GM21717 (cell line): ENCODE measurements at regions not wholly inside any gene's neighbourhood (a gene's known extent, or its start where the extent isn't known, plus 50 kb on each side); places are given as distances from the start of the nearest gene placed in this dataset.

Experiments
- ATAC-seq: cut with Tn5 transposase; IDR thresholded peaks from one replicate; pipeline ENCODE4 v1.9.1; 2021; ENCODE audit warnings: mild to moderate bottlenecking, moderate library complexity; ENCODE audit not compliant: unreplicated experiment

DNA sequence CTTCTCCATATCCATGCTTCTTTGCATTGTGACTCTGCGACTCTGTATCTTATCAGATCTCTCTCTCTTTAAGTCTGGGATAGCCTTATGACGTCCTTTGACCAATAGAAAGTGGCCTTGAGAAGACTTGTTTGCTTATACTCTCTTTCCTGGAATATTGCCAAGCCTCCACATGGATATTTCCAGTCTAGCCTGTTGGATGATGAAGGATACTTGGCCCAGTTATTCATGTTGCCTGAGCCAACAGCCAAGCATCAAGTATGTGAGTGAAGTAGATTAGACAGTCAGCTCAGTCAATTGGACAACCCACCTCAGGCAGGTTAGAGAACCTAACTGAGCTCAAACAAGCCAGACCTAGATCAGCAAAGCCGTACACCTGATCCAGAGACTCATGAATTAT lies 864.2 kb upstream of the MGAT4C start:
- ATAC-seq: no peak

DNA sequence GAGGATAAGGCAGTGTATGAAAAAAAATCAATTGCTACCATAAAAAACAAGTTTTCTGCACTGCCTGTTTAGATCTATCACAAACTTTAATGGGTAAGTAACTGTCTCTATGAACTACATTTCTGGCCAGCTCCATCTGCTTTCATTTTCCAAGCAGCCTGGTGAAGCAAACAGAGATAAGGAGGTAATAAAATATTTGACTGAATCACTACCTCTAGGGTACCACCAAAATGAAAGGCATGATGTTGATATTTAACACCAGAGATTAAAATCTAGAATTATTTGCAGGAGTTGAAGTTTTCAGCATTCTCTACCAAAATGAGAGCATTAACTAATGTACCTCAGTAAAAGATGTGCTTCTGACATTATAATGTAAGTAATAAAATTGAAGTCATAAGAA lies 863.5 kb upstream of the MGAT4C start:
- no peak for ATAC-seq

GRCh38 chr12:87117526-87117925 lies 861.3 kb upstream of the MGAT4C start:
- ATAC-seq: no peak

- ATAC-seq: no peak
These were observed 860.6 kb upstream of the MGAT4C start for GRCh38 chr12:87116780-87117179.

DNA sequence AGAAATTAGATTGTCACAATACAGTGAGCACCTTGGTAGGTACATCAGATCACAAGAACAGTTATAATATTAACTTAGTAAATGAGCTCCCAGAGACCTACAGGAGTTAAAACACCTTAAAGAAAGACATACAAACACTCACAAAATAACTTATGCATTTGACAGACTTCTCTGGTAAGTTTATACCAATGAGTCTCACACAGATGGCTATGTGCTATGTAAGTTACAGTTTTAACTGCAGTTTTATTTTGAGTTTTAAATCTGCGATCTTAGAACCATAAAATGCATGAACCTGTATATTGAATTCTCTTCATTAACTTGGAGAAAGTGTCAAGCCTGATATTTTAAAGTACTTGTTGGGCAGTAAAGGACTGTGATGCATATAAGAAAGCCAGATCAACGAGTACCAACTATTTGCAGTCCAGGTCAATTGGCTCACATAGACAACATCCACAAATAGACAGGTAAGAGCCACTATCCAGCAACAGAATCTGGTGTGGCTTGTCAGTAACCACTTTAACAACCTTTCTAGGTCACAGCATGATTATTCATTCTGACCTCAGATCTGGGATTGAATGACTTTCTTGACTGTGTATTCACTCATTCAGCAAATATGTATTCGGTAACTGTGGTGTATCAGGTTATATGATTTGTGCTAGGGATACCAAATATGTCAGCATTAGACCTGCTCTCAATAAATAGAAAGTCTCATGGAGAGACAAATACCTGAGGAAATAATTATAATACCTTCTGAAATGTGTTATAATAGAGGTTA lies 856.6 kb upstream of the MGAT4C start:
- ATAC-seq: no peak

DNA sequence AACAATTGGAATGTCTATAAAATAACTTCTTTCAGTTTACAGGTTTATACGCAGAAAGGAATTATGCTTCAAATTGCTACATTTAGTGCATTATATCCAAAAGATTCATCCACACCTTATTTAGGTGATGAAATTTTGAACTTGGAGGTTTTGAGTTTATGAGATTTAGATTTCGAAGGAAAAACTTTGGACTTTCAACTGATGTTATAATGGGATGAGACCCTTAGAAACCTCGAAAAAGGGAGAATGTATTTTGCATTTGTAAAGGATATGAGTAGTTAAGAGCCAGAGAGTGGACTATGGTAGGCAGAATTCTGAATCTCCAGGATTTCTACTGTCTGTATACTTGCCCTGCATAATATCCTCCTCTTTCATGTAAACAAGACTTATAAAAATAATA lies 851.6 kb upstream of the MGAT4C start:
- ATAC-seq: no peak

GRCh38 chr12:87107270-87107669 lies 851.1 kb upstream of the MGAT4C start:
- ATAC-seq: no peak

DNA sequence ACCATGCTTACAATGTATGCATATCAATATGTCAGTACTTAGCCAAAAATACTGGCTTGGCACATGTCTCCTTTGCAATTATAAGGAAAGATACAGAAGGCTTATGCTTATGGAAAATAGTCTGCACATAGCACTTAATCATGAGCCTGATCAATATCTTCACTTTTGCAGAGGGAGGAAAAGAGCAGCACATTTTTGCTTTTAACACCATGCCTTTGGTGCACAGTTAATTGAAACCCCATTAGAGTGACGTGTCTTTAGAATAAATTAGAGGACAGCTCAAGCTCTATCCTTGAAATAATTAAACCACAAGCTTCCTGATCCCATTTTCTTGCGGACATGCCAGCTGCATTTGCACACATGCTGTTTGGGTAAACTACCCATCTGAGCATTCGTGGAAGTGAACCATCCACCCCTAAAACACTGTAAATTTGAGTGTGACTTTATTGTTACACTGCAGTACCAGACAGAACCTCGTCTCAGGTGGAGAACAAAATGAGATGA lies 839.9 kb upstream of the MGAT4C start:
- no peak for ATAC-seq

- ATAC-seq: no peak
These were observed 838.2 kb upstream of the MGAT4C start for GRCh38 chr12:87094356-87094755.

DNA sequence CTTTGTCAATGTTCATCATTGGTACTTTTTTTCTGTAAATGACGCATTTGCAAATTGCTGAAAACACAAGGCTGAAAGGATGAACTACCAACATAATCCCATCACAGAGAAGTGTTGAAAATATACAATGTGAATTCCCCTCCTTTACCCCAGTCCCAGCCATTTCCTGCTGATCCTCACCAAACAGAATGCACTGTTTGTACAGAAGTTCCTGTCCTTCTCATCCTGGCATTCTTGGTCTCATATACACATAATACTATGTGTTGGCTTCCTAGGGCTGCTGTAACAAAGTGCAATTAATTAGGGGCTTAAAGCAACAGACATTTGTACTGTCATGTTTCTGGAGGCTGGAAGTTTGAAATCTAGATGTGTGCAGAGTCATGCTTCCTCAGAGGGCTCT lies 836.2 kb upstream of the MGAT4C start:
- ATAC-seq: no peak

DNA sequence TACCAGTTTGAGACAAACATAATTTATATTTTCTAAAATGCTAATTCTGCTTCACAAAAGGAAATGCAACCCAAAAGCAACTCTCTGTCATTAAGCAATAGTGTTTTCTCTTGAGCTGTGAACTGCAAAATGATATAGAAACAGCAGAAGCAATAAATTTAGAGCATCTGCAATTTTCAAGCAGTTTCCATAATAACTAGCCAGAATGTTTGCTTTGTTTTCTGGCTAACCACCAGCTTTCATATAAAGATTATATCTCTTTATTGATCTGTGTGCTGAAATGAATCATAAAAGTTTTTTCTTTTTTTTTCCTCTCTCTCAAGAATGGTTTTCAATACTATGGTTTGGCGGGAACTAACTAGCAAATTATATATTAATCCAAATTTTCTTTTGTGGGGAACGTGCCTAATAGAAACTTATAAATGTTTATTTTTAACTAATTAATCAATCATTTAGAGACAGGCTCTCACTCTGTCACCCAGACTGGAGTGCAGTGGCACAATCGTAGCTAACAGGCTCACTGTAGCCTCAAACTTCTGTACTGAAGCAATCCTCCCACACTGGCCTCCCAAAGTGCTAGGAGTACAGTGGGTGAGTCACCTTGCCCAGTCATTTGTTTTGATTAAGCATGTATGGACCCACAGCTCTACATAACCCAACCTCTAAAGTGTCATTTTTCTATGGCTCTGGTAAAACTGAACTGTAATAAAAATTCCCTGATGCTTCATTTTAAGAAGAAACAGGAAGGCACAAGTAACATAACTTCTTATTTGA lies 830.1 kb upstream of the MGAT4C start:
- ATAC-seq: no peak

GRCh38 chr12:87085286-87085685 lies 829.1 kb upstream of the MGAT4C start:
- no peak for ATAC-seq

GRCh38 chr12:87082756-87083155 lies 826.6 kb upstream of the MGAT4C start:
- ATAC-seq: no peak

GRCh38 chr12:87074781-87075180 lies 818.6 kb upstream of the MGAT4C start:
- no peak for ATAC-seq

DNA sequence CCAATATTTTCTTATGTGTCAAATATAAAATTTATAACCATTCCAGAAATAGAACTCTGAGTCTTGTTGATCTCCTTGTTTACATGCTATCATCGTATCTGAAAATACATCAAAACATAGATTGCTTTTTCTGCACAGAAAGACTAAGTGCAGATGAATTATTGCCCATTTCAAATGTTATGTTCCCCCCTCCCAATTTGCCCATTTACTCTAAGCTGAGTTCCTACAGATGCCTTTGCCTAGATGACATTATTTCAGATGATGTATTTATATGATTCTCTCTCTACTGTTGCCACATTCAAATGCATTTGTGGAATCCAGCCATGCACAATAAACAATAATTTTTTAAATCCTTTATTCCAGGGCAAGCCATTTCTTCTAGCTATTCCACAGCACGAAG lies 810.1 kb upstream of the MGAT4C start:
- ATAC-seq: no peak

- no peak for ATAC-seq
These were observed 803.0 kb upstream of the MGAT4C start for GRCh38 chr12:87059231-87059630.

GRCh38 chr12:87054226-87054625 lies 798.0 kb upstream of the MGAT4C start:
- ATAC-seq: no peak

- no peak for ATAC-seq
These were observed 795.4 kb upstream of the MGAT4C start for GRCh38 chr12:87051621-87052020.

DNA sequence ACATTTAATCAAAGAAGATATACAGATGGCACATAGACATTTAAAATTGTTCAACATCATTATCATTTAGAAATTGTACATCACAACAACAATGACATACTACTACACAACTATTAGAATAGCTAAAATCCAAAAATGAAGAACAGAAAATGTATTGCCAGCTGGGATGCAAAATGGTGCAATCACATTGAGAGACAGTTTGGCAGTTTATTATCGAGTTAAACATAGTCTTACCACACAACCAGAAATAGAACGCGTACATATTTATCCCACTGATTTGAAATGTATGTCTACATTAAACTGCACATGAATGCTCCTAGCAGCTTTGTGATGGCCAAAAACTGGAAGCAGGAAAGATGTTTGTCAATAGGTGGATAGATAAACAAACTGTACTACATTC lies 791.5 kb upstream of the MGAT4C start:
- no peak for ATAC-seq

GRCh38 chr12:87039536-87039935 lies 783.3 kb upstream of the MGAT4C start:
- no peak for ATAC-seq

GRCh38 chr12:87038098-87038497 lies 781.9 kb upstream of the MGAT4C start:
- ATAC-seq: no peak

DNA sequence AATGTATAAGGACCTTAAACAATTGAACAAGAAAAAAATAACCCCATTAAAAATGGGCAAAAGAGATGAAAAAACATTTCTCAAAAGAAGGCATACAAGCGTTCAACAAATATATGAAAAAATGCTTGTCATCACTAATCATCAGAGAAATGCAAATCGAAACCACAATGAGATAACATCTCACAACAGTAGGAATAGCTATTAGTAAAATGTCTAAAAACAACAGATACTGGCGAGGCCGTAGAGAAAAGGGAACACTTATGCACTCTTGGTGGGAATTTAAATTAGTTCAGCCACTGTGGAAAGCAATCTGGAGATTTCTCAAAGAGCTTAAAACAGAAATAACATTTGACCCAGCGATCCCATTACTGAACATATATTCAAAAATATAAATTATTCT lies 769.8 kb upstream of the MGAT4C start:
- ATAC-seq: no peak
